Esophagus muscularis mucosa (tissue), 4 donors: ENCODE measurements at regions not wholly inside any gene's neighbourhood (a gene's known extent, or its start where the extent isn't known, plus 50 kb on each side); places are given as distances from the start of the nearest gene placed in this dataset.

Source experiments
- DNase-seq: peaks from one replicate; pipeline ENCODE4 v3.0.0-alpha.2; 2017; ENCODE audit errors: extremely low spot score
- H3K27ac ChIP-seq, 4 donors: fragments of 200-600 bp; sonication (generic); replicated peaks in 1 of 4; 1 replicate in 3 of 4; 2 replicates in 1 of 4; pipeline ENCODE4 v1.5.1; 2016 to 2019; ENCODE audit warnings: mild to moderate bottlenecking in 1 of 4
- H3K27me3 ChIP-seq, 4 donors: fragments of 200-600 bp; sonication (generic); one replicate each; pipeline versions ENCODE4 v1.5.1 to v1.6.0; 2016 to 2019
- H3K36me3 ChIP-seq, 4 donors: fragments of 200-600 bp; sonication (generic); one replicate each; pipeline ENCODE4 v1.5.1; 2016 to 2019
- H3K4me1 ChIP-seq, 4 donors: fragments of 200-600 bp; sonication (generic); one replicate each; pipeline ENCODE4 v1.5.1; 2016 to 2019
- H3K4me3 ChIP-seq, 4 donors: fragments of 200-600 bp; sonication (generic); 1 replicate in 2 of 4; 2 replicates in 2 of 4; pipeline ENCODE4 v1.5.1; 2016 to 2019; ENCODE audit warnings: mild to moderate bottlenecking in 4 of 4, moderate library complexity in 1 of 4
- H3K9me3 ChIP-seq, 4 donors: fragments of 200-600 bp; sonication (generic); 1 replicate in 3 of 4; 2 replicates in 1 of 4; pipeline ENCODE4 v1.5.1; 2016 to 2019
- EP300 ChIP-seq: sonication (generic); formaldehyde crosslinking; IDR thresholded peaks from one replicate; pipeline ENCODE4 v1.6.1; 2017; ENCODE audit warnings: antibody characterized with exemption
- POLR2A ChIP-seq: fragments of 450-650 bp; IDR thresholded peaks from one replicate; pipeline ENCODE4 v1.6.1; 2017; ENCODE audit warnings: antibody characterized with exemption, moderate library complexity, mild to moderate bottlenecking, low read depth
- POLR2AphosphoS5 ChIP-seq, 2 donors: sonication (generic); formaldehyde crosslinking; IDR thresholded peaks; one replicate each; pipeline ENCODE4 v1.6.1; 2017; ENCODE audit warnings: antibody characterized with exemption in 2 of 2
- WGBS: methylation state at CpG from one replicate; pipeline ENCODE4 v1.1.5; 2018; 5-methylcytosine and 5-hydroxymethylcytosine counted together
- intact Hi-C: fragments of 100-400 bp; cut with DNase I; formaldehyde crosslinking; loops from one replicate; pipeline ENCODE4 v1.15.1; 2023
- TF ChIP-seq, protein P1 (sequence below), 3 experiments: fragments of 200-600 bp in 2 of 3; fragments of 450-650 bp in 1 of 3; sonication (generic) in 2 of 3; IDR thresholded peaks; one replicate each; pipeline ENCODE4 v1.5.1; 2017 to 2019; ENCODE audit warnings: antibody characterized with exemption in 3 of 3, mild to moderate bottlenecking in 2 of 3, moderate library complexity in 1 of 3

DNA sequence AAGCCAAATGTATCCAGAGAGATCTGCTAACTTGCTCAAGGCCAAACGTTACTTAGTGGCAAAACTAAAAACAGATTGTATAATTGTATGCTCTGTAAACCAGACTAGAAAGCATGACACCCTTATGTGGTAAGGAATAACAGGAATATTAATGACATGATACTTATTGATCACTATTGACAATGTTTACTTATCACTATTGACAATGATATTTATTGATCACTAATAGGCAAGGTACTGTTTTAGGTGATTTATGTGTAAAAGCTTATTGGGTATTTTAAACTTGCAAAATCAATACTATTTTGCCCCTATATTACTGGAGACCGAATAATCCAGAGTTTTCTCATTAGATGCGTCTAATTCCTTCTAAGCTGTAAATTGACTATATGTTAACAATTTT is 985.1 kb downstream of the CDH11 start:
- no peaks in the 10 kb centered on the region for H3K9me3 ChIP-seq
- H3K27ac ChIP-seq, result no peak overlapping the region
- no peaks in the 10 kb centered on the region for H3K36me3 ChIP-seq
- no peaks in the 10 kb centered on the region for H3K27me3 ChIP-seq
- WGBS, result 84% methylated on average over 3 of the region's 3 CpGs
- TF ChIP-seq EP300 (no peak), POLR2A (no peak), POLR2AphosphoS5 (IDR thresholded peaks at IDR 0.05) (no peak)
- TF ChIP-seq, protein P1, sequence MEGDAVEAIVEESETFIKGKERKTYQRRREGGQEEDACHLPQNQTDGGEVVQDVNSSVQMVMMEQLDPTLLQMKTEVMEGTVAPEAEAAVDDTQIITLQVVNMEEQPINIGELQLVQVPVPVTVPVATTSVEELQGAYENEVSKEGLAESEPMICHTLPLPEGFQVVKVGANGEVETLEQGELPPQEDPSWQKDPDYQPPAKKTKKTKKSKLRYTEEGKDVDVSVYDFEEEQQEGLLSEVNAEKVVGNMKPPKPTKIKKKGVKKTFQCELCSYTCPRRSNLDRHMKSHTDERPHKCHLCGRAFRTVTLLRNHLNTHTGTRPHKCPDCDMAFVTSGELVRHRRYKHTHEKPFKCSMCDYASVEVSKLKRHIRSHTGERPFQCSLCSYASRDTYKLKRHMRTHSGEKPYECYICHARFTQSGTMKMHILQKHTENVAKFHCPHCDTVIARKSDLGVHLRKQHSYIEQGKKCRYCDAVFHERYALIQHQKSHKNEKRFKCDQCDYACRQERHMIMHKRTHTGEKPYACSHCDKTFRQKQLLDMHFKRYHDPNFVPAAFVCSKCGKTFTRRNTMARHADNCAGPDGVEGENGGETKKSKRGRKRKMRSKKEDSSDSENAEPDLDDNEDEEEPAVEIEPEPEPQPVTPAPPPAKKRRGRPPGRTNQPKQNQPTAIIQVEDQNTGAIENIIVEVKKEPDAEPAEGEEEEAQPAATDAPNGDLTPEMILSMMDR (IDR thresholded peaks at IDR 0.05), result no peak
- no peak overlapping the region for H3K4me3 ChIP-seq
- no peak for DNase-seq
- intact Hi-C loops, result no loop called here
- H3K4me1 ChIP-seq, result peaks cover 0 to 10% (median 4%) of the 10 kb centered on the region in 4 donors

DNA sequence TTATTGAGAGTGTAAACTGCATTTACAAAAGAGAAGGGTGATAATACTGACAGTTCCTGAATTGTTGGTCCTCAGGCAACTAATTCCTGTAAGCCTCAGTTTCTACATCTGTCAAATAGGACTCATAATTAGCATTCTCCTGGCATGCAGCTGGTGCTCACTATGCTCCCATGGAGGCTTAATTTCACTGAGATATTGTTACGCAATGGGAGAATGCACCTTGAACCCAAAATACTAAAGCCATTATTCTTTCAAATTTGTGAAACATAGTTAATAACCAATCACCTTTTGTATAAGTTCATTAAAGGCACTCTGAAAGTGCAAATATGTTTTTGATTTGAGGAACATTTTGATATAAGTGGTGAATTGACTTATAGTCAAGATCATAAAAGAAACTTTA is 985.5 kb downstream of the CDH11 start:
- 100% methylated on average over 1 of the region's 1 CpG for WGBS
- Histone ChIP-seq H3K36me3 (no peaks in the 10 kb centered on the region), H3K4me1 (peaks cover 0 to 10% (median 4%) of the 10 kb centered on the region in 4 donors), H3K27me3 (no peaks in the 10 kb centered on the region), H3K27ac (no peak overlapping the region), H3K9me3 (no peaks in the 10 kb centered on the region), H3K4me3 (no peak overlapping the region)
- intact Hi-C loops, result no loop called here
- TF ChIP-seq EP300 (no peak), POLR2AphosphoS5 (IDR thresholded peaks at IDR 0.05) (no peak), POLR2A (no peak)
- DNase-seq, result no peak

DNA sequence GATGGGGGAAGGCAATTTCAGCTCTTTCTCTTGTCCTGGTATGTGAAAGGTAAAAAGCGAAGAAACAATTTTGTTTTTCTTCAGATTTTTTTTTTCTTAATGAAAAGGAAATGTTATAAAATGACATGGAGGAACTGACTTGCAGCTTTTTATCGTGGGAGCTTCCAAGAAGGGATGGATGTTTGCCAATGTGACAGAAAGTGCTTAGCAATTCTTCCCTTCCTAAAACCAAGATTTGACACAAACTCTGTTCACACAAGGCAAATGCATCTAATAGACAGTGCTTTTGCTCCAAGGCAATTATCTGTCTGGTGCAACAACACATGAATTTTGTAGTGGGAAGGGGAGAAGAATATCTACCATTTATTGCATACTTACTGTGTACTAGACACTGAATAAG is 988.5 kb downstream of the CDH11 start:
- TF ChIP-seq POLR2A (no peak), POLR2AphosphoS5 (IDR thresholded peaks at IDR 0.05) (no peak), EP300 (no peak)
- no peak for DNase-seq
- no peaks in the 10 kb centered on the region for H3K9me3 ChIP-seq
- no peak overlapping the region for H3K27ac ChIP-seq
- WGBS, result 32% methylated on average over 2 of the region's 2 CpGs
- H3K4me1 ChIP-seq, result peaks cover 0 to 10% (median 4%) of the 10 kb centered on the region in 4 donors
- no peaks in the 10 kb centered on the region for H3K27me3 ChIP-seq
- no peak overlapping the region for H3K4me3 ChIP-seq
- H3K36me3 ChIP-seq, result no peaks in the 10 kb centered on the region
- intact Hi-C loops, result no loop called here

DNA sequence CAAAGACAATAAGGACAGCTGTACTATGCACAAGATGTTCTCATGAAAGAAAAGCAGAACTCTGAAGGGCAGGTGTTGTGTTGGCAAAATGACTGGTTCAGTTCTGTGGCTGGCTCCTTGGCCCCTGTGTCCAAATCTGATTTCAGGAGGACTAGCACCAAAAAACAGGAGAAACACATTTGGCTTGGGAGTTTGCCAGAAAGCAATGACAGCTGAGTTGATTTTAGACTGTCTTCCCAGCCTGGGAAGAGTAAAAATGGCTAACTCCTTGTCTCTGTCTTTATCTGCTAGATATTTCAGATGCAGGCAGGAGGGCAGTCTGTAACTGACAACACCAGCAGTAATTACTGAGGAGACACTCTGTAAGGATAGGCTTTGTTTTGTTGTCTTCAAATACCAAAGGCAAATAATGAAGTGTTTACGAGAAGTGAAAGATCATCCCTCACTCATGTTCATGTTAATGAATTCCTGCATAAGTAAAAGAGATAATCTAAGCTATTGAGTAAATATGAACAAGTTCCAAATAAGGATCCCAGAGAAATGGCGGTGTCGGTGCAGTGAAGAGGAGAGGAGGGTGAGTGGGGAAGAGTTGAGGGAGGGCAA is 989.0 kb downstream of the CDH11 start:
- no peak for DNase-seq
- 53% methylated on average over 3 of the region's 3 CpGs for WGBS

DNA sequence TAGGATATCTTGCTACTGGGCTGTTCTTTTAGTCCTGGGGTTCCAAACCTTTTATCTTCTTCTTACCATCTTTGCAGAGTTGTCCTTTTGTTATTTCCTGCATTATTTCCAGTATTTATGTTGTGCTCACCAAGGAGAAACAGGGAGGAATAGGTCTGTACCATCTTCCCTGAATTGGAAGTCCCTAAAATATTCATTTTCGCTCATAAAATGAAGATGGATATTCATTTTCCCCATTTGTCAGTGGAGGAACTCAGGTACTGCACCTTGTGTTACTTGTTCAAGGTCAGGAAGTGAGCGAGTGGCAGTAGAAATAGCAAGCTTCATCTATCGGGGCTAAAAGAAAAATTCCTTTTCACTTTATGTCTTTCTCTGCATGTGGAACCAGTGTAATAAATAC is 989.7 kb downstream of the CDH11 start:
- intact Hi-C loops, result no loop called here
- 88% methylated on average over 3 of the region's 3 CpGs for WGBS
- Histone ChIP-seq H3K27ac (no peak overlapping the region), H3K4me1 (peaks cover 0 to 10% (median 4%) of the 10 kb centered on the region in 4 donors), H3K36me3 (no peaks in the 10 kb centered on the region), H3K4me3 (no peak overlapping the region), H3K27me3 (no peaks in the 10 kb centered on the region), H3K9me3 (no peaks in the 10 kb centered on the region)
- DNase-seq, result no peak
- TF ChIP-seq, protein P1 (IDR thresholded peaks at IDR 0.05), result no peak
- TF ChIP-seq EP300, result no peak
- no peak for TF ChIP-seq POLR2A
- TF ChIP-seq POLR2AphosphoS5 (IDR thresholded peaks at IDR 0.05), result no peak

More for the DNA sequence above, 989.0 kb downstream of the CDH11 start:
- intact Hi-C loops, result no loop called here
- peaks cover 0 to 10% (median 4%) of the 10 kb centered on the region in 4 donors for H3K4me1 ChIP-seq
- no peak for TF ChIP-seq EP300
- TF ChIP-seq POLR2A, result no peak
- no peak for TF ChIP-seq POLR2AphosphoS5 (IDR thresholded peaks at IDR 0.05)
- TF ChIP-seq, protein P1 (IDR thresholded peaks at IDR 0.05), result no peak
- no peaks in the 10 kb centered on the region for H3K27me3 ChIP-seq
- H3K4me3 ChIP-seq, result no peak overlapping the region
- H3K36me3 ChIP-seq, result no peaks in the 10 kb centered on the region
- H3K27ac ChIP-seq, result no peak overlapping the region
- no peaks in the 10 kb centered on the region for H3K9me3 ChIP-seq

DNA sequence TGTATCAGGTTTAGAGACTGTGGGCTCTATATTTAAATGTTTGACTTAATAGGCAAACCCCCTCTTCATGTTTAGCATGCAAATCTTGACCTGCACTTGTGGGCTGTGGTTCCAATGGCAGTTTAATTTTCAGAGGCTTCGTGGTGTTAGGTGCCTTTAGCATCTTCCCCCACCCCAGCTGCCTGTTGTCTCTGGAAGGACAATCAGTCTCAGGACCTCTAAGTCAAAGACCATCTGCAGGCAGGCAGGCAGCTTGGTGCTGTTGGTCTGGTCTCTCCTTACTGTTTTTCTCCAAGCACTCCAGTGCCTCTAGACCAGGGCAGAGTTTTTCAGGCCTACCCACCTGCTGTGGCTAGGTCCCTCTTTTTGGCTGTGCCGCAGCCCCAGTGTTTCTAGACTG is 990.4 kb downstream of the CDH11 start:
- DNase-seq, result no peak
- no peak overlapping the region for H3K4me3 ChIP-seq
- H3K4me1 ChIP-seq, result peaks cover 0 to 10% (median 4%) of the 10 kb centered on the region in 4 donors
- TF ChIP-seq POLR2AphosphoS5 (IDR thresholded peaks at IDR 0.05) (no peak), EP300 (no peak), POLR2A (no peak)
- TF ChIP-seq, protein P1 (IDR thresholded peaks at IDR 0.05), result no peak
- intact Hi-C loops, result no loop called here
- 80% methylated on average over 2 of the region's 2 CpGs for WGBS
- no peaks in the 10 kb centered on the region for H3K9me3 ChIP-seq
- H3K27me3 ChIP-seq, result no peaks in the 10 kb centered on the region
- no peaks in the 10 kb centered on the region for H3K36me3 ChIP-seq
- no peak overlapping the region for H3K27ac ChIP-seq
